ENCODE measurements at regions not wholly inside any gene's neighbourhood (a gene's known extent, or its start where the extent isn't known, plus 50 kb on each side); places are given as distances from the start of the nearest gene placed in this dataset.

DNA sequence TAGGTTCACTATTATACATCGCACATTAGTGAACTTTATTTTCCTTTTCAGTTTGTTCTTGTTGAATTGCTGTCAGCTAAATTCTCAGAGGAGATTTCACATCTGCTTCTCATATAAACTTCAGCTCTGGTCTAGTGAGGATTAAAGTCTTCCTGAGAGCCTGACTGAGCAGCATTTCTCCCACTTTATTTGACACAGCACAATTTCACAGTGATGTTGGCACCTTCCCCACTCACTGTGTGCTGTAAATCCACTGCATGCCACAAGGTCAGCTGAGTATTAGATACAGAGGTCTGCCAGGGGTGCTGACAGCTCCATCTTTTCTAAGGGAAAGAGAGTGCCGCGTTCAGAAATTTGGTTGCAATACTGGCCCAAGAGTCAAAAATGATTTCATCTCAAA lies 567.4 kb downstream of the PRR16 start:
- Mint-ChIP-seq H3K4me1 (no peaks in the 10 kb centered on the region), H3K4me3 (no peak overlapping the region), H3K9me3 (ENCODE audit: insufficient read depth) (peaks cover 1% of the 10 kb centered on the region), H3K27me3 (no peaks in the 10 kb centered on the region), H3K27ac (no peak overlapping the region)
- no peaks in the 10 kb centered on the region for H3K9me3 ChIP-seq (ENCODE audit: control extremely low read depth in 1 of 3, control insufficient read depth in 2 of 3, insufficient read depth in 1 of 3, low read length in 2 of 3)
- no peak overlapping the region for H3K9ac ChIP-seq (ENCODE audit: low read length)
- H4K20me1 ChIP-seq (ENCODE audit: control insufficient read depth, insufficient read depth, low read length, poor library complexity, severe bottlenecking), result no peaks in the 10 kb centered on the region
- H3K4me2 ChIP-seq (replicated peaks; ENCODE audit: low read depth, low read length, poor library complexity, severe bottlenecking), result no peak overlapping the region
- H3K36me3 ChIP-seq (replicated peaks in 1 of 2; ENCODE audit: control extremely low read depth in 1 of 2, control insufficient read depth in 1 of 2, extremely low read depth in 1 of 2, insufficient read depth in 2 of 2, low read length in 1 of 2), result no peaks in the 10 kb centered on the region
- no CpG with 5 or more reads among the region's 3 CpGs for WGBS (ENCODE audit: insufficient coverage)
- ChIA-PET CTCF (no interaction called here), POLR2A (no interaction called here)
- no peaks in the 10 kb centered on the region for H3K4me1 ChIP-seq (ENCODE audit: control insufficient read depth in 2 of 2, insufficient read depth in 2 of 2, low read length in 2 of 2)
- intact Hi-C loops (cut with micrococcal nuclease), result no loop called here
- TF ChIP-seq, protein P1, sequence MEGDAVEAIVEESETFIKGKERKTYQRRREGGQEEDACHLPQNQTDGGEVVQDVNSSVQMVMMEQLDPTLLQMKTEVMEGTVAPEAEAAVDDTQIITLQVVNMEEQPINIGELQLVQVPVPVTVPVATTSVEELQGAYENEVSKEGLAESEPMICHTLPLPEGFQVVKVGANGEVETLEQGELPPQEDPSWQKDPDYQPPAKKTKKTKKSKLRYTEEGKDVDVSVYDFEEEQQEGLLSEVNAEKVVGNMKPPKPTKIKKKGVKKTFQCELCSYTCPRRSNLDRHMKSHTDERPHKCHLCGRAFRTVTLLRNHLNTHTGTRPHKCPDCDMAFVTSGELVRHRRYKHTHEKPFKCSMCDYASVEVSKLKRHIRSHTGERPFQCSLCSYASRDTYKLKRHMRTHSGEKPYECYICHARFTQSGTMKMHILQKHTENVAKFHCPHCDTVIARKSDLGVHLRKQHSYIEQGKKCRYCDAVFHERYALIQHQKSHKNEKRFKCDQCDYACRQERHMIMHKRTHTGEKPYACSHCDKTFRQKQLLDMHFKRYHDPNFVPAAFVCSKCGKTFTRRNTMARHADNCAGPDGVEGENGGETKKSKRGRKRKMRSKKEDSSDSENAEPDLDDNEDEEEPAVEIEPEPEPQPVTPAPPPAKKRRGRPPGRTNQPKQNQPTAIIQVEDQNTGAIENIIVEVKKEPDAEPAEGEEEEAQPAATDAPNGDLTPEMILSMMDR (IDR thresholded peaks at IDR 0.05), result no peak
- TF ChIP-seq EZH2 (IDR thresholded peaks at IDR 0.05; ENCODE audit: borderline replicate concordance, insufficient read depth, low read depth, low read length, poor library complexity, severe bottlenecking), result no peak
- no peak overlapping the region for H3K4me3 ChIP-seq (ENCODE audit: control extremely low read depth in 1 of 5, extremely low read depth in 1 of 5, insufficient read depth in 1 of 5, low read depth in 2 of 5, low read length in 4 of 5)
- H3K79me2 ChIP-seq (ENCODE audit: control insufficient read depth, insufficient read depth, low read length), result no peaks in the 10 kb centered on the region
- ATAC-seq (ENCODE audit: low read depth) (no peak), DNase-seq (no peak)
- H2AFZ ChIP-seq (ENCODE audit: insufficient read depth, low read depth, low read length, poor library complexity, severe bottlenecking), result no peak overlapping the region
- no peaks in the 10 kb centered on the region for H3K27me3 ChIP-seq (replicated peaks in 1 of 4; ENCODE audit: control extremely low read depth in 1 of 4, control insufficient read depth in 3 of 4, insufficient read depth in 4 of 4, low read length in 3 of 4)
- H3K27ac ChIP-seq (ENCODE audit: low read length in 2 of 2), result no peak overlapping the region

DNA sequence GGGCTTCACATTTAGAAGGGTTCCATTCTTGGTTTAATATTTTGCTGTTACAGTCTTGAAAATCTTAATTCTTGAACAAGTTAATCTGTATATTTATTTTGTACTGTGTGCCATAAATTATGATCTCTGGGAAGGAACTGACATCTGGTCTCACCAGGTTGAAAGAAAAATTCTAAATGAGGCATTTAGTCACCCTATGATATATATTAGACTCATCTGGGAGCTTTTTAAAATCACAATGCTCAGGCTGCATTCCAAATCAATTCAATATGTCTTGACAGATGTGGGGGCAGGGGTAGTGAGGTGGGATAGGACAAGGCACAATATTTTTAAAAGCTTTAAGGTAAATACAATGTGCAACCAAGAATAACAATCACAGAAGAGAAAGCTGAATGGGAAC lies 569.2 kb downstream of the PRR16 start:
- Mint-ChIP-seq H3K4me1 (no peaks in the 10 kb centered on the region), H3K9me3 (ENCODE audit: insufficient read depth) (peaks cover 1% of the 10 kb centered on the region), H3K27me3 (no peaks in the 10 kb centered on the region), H3K27ac (no peak overlapping the region), H3K4me3 (no peak overlapping the region)
- Histone ChIP-seq H4K20me1 (ENCODE audit: control insufficient read depth, insufficient read depth, low read length, poor library complexity, severe bottlenecking) (no peaks in the 10 kb centered on the region), H3K9ac (ENCODE audit: low read length) (no peak overlapping the region), H3K36me3 (replicated peaks in 1 of 2; ENCODE audit: control extremely low read depth in 1 of 2, control insufficient read depth in 1 of 2, extremely low read depth in 1 of 2, insufficient read depth in 2 of 2, low read length in 1 of 2) (no peaks in the 10 kb centered on the region), H3K27ac (ENCODE audit: low read length in 2 of 2) (no peak overlapping the region), H2AFZ (ENCODE audit: insufficient read depth, low read depth, low read length, poor library complexity, severe bottlenecking) (no peak overlapping the region), H3K79me2 (ENCODE audit: control insufficient read depth, insufficient read depth, low read length) (no peaks in the 10 kb centered on the region), H3K27me3 (replicated peaks in 1 of 4; ENCODE audit: control extremely low read depth in 1 of 4, control insufficient read depth in 3 of 4, insufficient read depth in 4 of 4, low read length in 3 of 4) (no peaks in the 10 kb centered on the region), H3K4me1 (ENCODE audit: control insufficient read depth in 2 of 2, insufficient read depth in 2 of 2, low read length in 2 of 2) (no peaks in the 10 kb centered on the region), H3K4me2 (replicated peaks; ENCODE audit: low read depth, low read length, poor library complexity, severe bottlenecking) (no peak overlapping the region), H3K9me3 (ENCODE audit: control extremely low read depth in 1 of 3, control insufficient read depth in 2 of 3, insufficient read depth in 1 of 3, low read length in 2 of 3) (no peaks in the 10 kb centered on the region), H3K4me3 (ENCODE audit: control extremely low read depth in 1 of 5, extremely low read depth in 1 of 5, insufficient read depth in 1 of 5, low read depth in 2 of 5, low read length in 4 of 5) (no peak overlapping the region)
- ATAC-seq (ENCODE audit: low read depth) (no peak), DNase-seq (no peak)
- intact Hi-C loops (cut with micrococcal nuclease), result no loop called here
- POLR2A ChIA-PET, result no interaction called here
- TF ChIP-seq, protein P1 (IDR thresholded peaks at IDR 0.05), result no peak
- TF ChIP-seq EZH2 (IDR thresholded peaks at IDR 0.05; ENCODE audit: borderline replicate concordance, insufficient read depth, low read depth, low read length, poor library complexity, severe bottlenecking), result no peak
- CTCF ChIA-PET, result no interaction called here

Measured in B cell (primary cell).